ENCODE measurements at regions not wholly inside any gene's neighbourhood (a gene's known extent, or its start where the extent isn't known, plus 50 kb on each side); places are given as distances from the start of the nearest gene placed in this dataset.
A peak's percentile ranks its signal among the peaks of the same experiment; 100 is the strongest.

DNA sequence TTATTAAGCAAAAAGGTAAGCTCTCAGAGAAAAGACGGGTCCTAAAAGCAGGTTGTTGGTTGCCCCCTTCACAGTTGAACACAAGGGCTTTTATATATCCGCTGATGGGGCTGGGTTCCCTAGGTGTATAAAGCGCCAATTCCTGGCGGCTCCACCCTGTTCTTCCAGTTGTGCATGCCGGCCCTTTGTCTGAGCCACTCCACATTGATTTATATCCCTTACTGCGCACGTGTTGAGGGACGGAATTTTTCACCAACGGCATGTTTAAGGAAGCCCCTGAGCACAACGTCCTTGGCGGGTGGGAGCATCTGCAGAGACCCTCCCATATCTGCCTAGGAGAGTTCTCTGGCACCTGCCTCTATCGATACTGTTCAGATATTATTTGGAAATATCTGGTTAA lies 135.7 kb downstream of the DTHD1 start:
- H3K36me3 Mint-ChIP-seq (ENCODE audit: unreplicated experiment): no peaks in the 10 kb centered on the region
- H3K27ac Mint-ChIP-seq (ENCODE audit: unreplicated experiment): no peak overlapping the region
- H3K4me1 Mint-ChIP-seq (ENCODE audit: low read depth, unreplicated experiment): peaks cover 4% of the 10 kb centered on the region
- H3K27me3 Mint-ChIP-seq (ENCODE audit: unreplicated experiment): peaks cover 2% of the 10 kb centered on the region
- no peak for DNase-seq
- TF ChIP-seq, protein P1, sequence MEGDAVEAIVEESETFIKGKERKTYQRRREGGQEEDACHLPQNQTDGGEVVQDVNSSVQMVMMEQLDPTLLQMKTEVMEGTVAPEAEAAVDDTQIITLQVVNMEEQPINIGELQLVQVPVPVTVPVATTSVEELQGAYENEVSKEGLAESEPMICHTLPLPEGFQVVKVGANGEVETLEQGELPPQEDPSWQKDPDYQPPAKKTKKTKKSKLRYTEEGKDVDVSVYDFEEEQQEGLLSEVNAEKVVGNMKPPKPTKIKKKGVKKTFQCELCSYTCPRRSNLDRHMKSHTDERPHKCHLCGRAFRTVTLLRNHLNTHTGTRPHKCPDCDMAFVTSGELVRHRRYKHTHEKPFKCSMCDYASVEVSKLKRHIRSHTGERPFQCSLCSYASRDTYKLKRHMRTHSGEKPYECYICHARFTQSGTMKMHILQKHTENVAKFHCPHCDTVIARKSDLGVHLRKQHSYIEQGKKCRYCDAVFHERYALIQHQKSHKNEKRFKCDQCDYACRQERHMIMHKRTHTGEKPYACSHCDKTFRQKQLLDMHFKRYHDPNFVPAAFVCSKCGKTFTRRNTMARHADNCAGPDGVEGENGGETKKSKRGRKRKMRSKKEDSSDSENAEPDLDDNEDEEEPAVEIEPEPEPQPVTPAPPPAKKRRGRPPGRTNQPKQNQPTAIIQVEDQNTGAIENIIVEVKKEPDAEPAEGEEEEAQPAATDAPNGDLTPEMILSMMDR (IDR thresholded peaks at IDR 0.05; ENCODE audit: partially characterized antibody, unreplicated experiment): no peak
- H3K4me3 Mint-ChIP-seq (ENCODE audit: unreplicated experiment): no peak overlapping the region
- H3K9me3 Mint-ChIP-seq (ENCODE audit: unreplicated experiment): no peaks in the 10 kb centered on the region

DNA sequence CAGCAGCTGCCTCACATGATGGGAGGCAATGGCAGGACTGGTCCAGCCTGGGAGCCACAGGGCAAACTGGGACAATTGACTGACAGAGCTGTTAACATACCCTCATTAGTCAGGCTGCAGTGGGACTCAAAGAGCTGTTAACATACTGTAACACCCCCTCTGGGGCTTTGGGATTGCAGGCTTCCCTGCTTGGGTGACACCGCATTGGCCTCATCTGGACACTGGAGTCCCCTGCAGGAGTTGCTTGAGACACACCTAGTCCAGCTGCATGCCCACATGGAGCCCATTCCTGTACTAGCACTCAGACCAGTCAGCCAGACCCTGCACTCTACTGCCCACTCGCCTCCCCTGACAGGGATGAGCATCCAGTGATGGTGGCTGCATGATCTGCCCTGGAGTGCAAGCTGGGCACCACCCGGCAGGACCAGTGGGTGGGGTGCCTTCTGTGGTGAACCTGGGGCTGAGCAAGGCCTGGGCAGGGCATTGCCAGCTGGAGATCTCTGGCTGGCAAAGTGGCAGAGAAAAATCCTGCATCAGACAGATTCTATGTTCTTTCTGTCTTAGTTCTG lies 138.8 kb downstream of the DTHD1 start:
- TF ChIP-seq, protein P1 (IDR thresholded peaks at IDR 0.05; ENCODE audit: partially characterized antibody, unreplicated experiment): no peak
- Mint-ChIP-seq H3K9me3 (ENCODE audit: unreplicated experiment) (no peaks in the 10 kb centered on the region), H3K36me3 (ENCODE audit: unreplicated experiment) (no peaks in the 10 kb centered on the region), H3K4me1 (ENCODE audit: low read depth, unreplicated experiment) (peaks cover 4% of the 10 kb centered on the region), H3K27ac (ENCODE audit: unreplicated experiment) (no peak overlapping the region), H3K4me3 (ENCODE audit: unreplicated experiment) (no peak overlapping the region), H3K27me3 (ENCODE audit: unreplicated experiment) (peaks cover 2% of the 10 kb centered on the region)
- peak; percentile 23 for DNase-seq

DNA sequence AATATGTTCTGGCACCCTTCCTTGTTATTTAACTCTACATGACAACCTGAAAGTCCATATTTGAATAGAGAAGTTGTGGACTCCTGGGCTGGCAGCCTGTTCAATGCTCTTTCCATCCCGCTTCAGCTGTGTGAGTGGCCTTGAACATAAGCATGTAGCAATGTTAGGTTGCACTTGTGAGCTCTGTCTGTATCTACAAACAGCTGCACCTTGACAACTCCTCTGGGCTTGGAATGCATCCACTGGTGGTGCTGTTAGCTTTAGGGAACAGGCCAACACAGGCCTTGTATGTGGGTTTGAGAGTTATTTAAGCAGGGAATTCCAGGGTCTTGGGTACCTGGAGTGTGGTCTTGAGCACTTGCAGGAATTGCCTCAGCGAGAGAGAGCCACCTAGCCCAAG lies 141.2 kb downstream of the DTHD1 start:
- TF ChIP-seq, protein P1 (IDR thresholded peaks at IDR 0.05; ENCODE audit: partially characterized antibody, unreplicated experiment): no peak
- DNase-seq: no peak
- Mint-ChIP-seq H3K27me3 (ENCODE audit: unreplicated experiment) (peaks cover 2% of the 10 kb centered on the region), H3K36me3 (ENCODE audit: unreplicated experiment) (no peaks in the 10 kb centered on the region), H3K27ac (ENCODE audit: unreplicated experiment) (no peak overlapping the region), H3K4me1 (ENCODE audit: low read depth, unreplicated experiment) (peaks cover 4% of the 10 kb centered on the region), H3K4me3 (ENCODE audit: unreplicated experiment) (no peak overlapping the region), H3K9me3 (ENCODE audit: unreplicated experiment) (no peaks in the 10 kb centered on the region)

DNA sequence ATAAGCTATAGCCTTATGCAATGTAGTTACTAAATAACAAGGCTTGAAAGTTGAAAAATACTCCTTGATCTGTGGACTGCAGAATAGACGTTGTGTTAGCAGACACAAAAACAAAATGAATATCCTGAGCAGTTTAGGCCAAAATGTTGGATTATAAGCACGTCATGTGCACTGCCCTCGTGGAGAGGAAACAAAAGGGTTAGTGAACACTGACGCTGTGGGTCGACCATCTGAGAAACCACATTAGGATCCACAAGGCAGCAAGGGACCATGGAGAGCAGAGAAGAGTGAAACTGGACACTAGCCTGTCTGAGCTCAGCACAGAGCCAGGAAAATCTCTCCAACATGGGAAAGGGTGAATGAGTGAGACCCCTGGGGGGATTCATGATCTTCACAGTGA lies 145.3 kb downstream of the DTHD1 start:
- Mint-ChIP-seq H3K9me3 (ENCODE audit: unreplicated experiment) (no peaks in the 10 kb centered on the region), H3K36me3 (ENCODE audit: unreplicated experiment) (no peaks in the 10 kb centered on the region), H3K4me3 (ENCODE audit: unreplicated experiment) (no peak overlapping the region), H3K4me1 (ENCODE audit: low read depth, unreplicated experiment) (no peaks in the 10 kb centered on the region), H3K27me3 (ENCODE audit: unreplicated experiment) (no peaks in the 10 kb centered on the region), H3K27ac (ENCODE audit: unreplicated experiment) (no peak overlapping the region)
- TF ChIP-seq, protein P1 (IDR thresholded peaks at IDR 0.05; ENCODE audit: partially characterized antibody, unreplicated experiment): no peak
- no peak for DNase-seq

DNA sequence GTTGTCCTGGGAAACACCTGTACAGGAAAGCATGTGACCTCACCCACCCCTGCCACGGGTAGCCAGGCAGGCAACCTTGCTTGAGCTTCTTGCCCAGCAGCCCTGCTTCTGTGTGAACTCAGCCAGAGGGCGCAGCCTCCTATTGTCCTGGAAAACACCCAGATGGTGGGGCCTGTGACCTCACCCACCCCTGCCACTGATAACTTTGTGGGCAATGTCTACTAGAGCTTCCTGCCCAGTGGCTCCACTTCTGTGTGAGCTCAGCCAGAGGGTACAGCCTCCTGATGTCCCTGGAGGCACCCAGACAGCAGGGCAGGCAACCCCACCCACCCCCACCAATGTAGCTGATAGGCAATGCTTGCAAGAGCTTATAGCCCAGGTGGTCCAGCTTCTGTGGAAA lies 146.3 kb downstream of the DTHD1 start:
- Mint-ChIP-seq H3K27ac (ENCODE audit: unreplicated experiment) (no peak overlapping the region), H3K9me3 (ENCODE audit: unreplicated experiment) (no peaks in the 10 kb centered on the region), H3K4me3 (ENCODE audit: unreplicated experiment) (no peak overlapping the region), H3K27me3 (ENCODE audit: unreplicated experiment) (no peaks in the 10 kb centered on the region), H3K4me1 (ENCODE audit: low read depth, unreplicated experiment) (no peaks in the 10 kb centered on the region), H3K36me3 (ENCODE audit: unreplicated experiment) (no peaks in the 10 kb centered on the region)
- TF ChIP-seq, protein P1 (IDR thresholded peaks at IDR 0.05; ENCODE audit: partially characterized antibody, unreplicated experiment): no peak
- DNase-seq: no peak
